Activated CD4-positive, CD25-positive, alpha-beta regulatory T cell treated with anti-CD3 and anti-CD28 coated beads, Interleukin-2, amount 50 U/mL, for 72 hours (primary cell): ENCODE measurements at regions not wholly inside any gene's neighbourhood (a gene's known extent, or its start where the extent isn't known, plus 50 kb on each side); places are given as distances from the start of the nearest gene placed in this dataset.

Experiments used
- DNase-seq: peaks from one replicate; pipeline ENCODE4 v3.0.0; 2021

GRCh38 chr2:65663831-65664407 is 231.5 kb upstream of the SPRED2 start:
- DNase-seq: no peak

- no peak for DNase-seq
These were observed 230.4 kb upstream of the SPRED2 start for GRCh38 chr2:65662654-65663432.

GRCh38 chr2:65661980-65662653 is 229.7 kb upstream of the SPRED2 start:
- no peak for DNase-seq

- no peak for DNase-seq
These were observed 227.9 kb upstream of the SPRED2 start for GRCh38 chr2:65660340-65660739.

GRCh38 chr2:65658881-65659280 is 226.5 kb upstream of the SPRED2 start:
- no peak for DNase-seq

GRCh38 chr2:65658266-65658665 is 225.9 kb upstream of the SPRED2 start:
- DNase-seq: no peak

- DNase-seq: no peak
These were observed 223.8 kb upstream of the SPRED2 start for GRCh38 chr2:65656160-65656718.

- DNase-seq: no peak
These were observed 222.6 kb upstream of the SPRED2 start for GRCh38 chr2:65655000-65655399.

- DNase-seq: no peak
These were observed 222.1 kb upstream of the SPRED2 start for GRCh38 chr2:65654496-65654895.

GRCh38 chr2:65652066-65652465 is 219.7 kb upstream of the SPRED2 start:
- DNase-seq: no peak

GRCh38 chr2:65649811-65650589 is 217.6 kb upstream of the SPRED2 start:
- DNase-seq: no peak

GRCh38 chr2:65647249-65647842 is 214.9 kb upstream of the SPRED2 start:
- no peak for DNase-seq

GRCh38 chr2:65640793-65641103 is 208.3 kb upstream of the SPRED2 start:
- no peak for DNase-seq

- DNase-seq: no peak
These were observed 206.9 kb upstream of the SPRED2 start for GRCh38 chr2:65639156-65639864.

- DNase-seq: no peak
These were observed 206.0 kb upstream of the SPRED2 start for GRCh38 chr2:65638443-65638842.

- no peak for DNase-seq
These were observed 204.5 kb upstream of the SPRED2 start for GRCh38 chr2:65636813-65637483.

GRCh38 chr2:65636024-65636423 is 203.6 kb upstream of the SPRED2 start:
- DNase-seq: no peak

- no peak for DNase-seq
These were observed 201.9 kb upstream of the SPRED2 start for GRCh38 chr2:65634304-65634703.

- DNase-seq: no peak
These were observed 198.2 kb upstream of the SPRED2 start for GRCh38 chr2:65630643-65631042.

- no peak for DNase-seq
These were observed 195.8 kb upstream of the SPRED2 start for GRCh38 chr2:65628156-65628555.

- DNase-seq: no peak
These were observed 194.4 kb upstream of the SPRED2 start for GRCh38 chr2:65626831-65627230.

- no peak for DNase-seq
These were observed 193.6 kb upstream of the SPRED2 start for GRCh38 chr2:65625982-65626381.
